Adrenal gland (tissue), 5 donors: ENCODE measurements at regions not wholly inside any gene's neighbourhood (a gene's known extent, or its start where the extent isn't known, plus 50 kb on each side); places are given as distances from the start of the nearest gene placed in this dataset.

ENCODE experiments used
- CTCF ChIP-seq, 6 experiments: fragments of 450-650 bp in 4 of 6; fragments of 200-600 bp in 2 of 6; sonication (generic) in 1 of 6; IDR thresholded peaks; 1 replicate in 5 of 6; 2 replicates in 1 of 6; pipeline versions ENCODE4 v1.5.1 to v1.8.0; 2016 to 2021; ENCODE audit warnings: antibody characterized with exemption in 6 of 6, mild to moderate bottlenecking in 2 of 6, moderate library complexity in 1 of 6
- POLR2A ChIP-seq, 2 donors: fragments of 450-650 bp; IDR thresholded peaks; one replicate each; pipeline ENCODE4 v1.6.1; 2017; ENCODE audit warnings: antibody characterized with exemption in 2 of 2, mild to moderate bottlenecking in 2 of 2, moderate library complexity in 1 of 2
- donor health status: DM: no; HTN: no; CAD: no.

GRCh38 chr3:23068016-23068728 lies 135.0 kb upstream of the UBE2E2 start:
- TF ChIP-seq CTCF (IDR thresholded peaks at IDR 0.05): no peak
- no peak for TF ChIP-seq POLR2A (IDR thresholded peaks at IDR 0.05)
